Esophagus muscularis mucosa (tissue), 3 donors: ENCODE measurements at regions not wholly inside any gene's neighbourhood (a gene's known extent, or its start where the extent isn't known, plus 50 kb on each side); places are given as distances from the start of the nearest gene placed in this dataset.
"Not testable (repeated sequence)": the region's sequence is repeated elsewhere in the genome, so short reads cannot be mapped to it uniquely, and the experiment has no call there.

ENCODE experiments used
- POLR2A ChIP-seq: fragments of 450-650 bp; IDR thresholded peaks from one replicate; pipeline ENCODE4 v1.6.1; 2017; ENCODE audit warnings: antibody characterized with exemption, moderate library complexity, mild to moderate bottlenecking, low read depth
- POLR2AphosphoS5 ChIP-seq, 2 donors: sonication (generic); formaldehyde crosslinking; IDR thresholded peaks; one replicate each; pipeline ENCODE4 v1.6.1; 2017; ENCODE audit warnings: antibody characterized with exemption in 2 of 2
- TF ChIP-seq, protein P1 (sequence below), 3 experiments: fragments of 200-600 bp in 2 of 3; fragments of 450-650 bp in 1 of 3; sonication (generic) in 2 of 3; IDR thresholded peaks; one replicate each; pipeline ENCODE4 v1.5.1; 2017 to 2019; ENCODE audit warnings: antibody characterized with exemption in 3 of 3, mild to moderate bottlenecking in 2 of 3, moderate library complexity in 1 of 3

DNA sequence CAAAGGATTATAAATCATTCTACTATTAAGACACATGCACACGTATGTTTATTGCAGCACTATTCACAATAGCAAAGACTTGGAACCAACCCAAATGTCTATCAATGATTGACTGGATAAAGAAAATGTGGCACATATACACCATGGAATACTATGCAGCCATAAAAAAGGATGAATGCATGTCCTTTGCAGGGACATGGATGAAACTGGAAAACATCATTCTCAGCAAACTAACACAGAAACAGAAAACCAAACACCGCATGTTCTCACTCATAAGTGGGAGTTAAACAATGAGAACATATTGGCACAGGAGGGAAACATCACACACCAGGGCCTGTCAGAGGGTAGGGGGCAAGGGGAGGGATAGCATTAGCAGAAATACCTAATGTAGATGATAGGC is 646.7 kb upstream of the ARRDC3 start:
- TF ChIP-seq POLR2A; POLR2AphosphoS5 (IDR thresholded peaks at IDR 0.05): not testable (repeated sequence)
- TF ChIP-seq, protein P1, sequence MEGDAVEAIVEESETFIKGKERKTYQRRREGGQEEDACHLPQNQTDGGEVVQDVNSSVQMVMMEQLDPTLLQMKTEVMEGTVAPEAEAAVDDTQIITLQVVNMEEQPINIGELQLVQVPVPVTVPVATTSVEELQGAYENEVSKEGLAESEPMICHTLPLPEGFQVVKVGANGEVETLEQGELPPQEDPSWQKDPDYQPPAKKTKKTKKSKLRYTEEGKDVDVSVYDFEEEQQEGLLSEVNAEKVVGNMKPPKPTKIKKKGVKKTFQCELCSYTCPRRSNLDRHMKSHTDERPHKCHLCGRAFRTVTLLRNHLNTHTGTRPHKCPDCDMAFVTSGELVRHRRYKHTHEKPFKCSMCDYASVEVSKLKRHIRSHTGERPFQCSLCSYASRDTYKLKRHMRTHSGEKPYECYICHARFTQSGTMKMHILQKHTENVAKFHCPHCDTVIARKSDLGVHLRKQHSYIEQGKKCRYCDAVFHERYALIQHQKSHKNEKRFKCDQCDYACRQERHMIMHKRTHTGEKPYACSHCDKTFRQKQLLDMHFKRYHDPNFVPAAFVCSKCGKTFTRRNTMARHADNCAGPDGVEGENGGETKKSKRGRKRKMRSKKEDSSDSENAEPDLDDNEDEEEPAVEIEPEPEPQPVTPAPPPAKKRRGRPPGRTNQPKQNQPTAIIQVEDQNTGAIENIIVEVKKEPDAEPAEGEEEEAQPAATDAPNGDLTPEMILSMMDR (IDR thresholded peaks at IDR 0.05): not testable (repeated sequence)
